ENCODE measurements at regions not wholly inside any gene's neighbourhood (a gene's known extent, or its start where the extent isn't known, plus 50 kb on each side); places are given as distances from the start of the nearest gene placed in this dataset.

- TF ChIP-seq CTCF (IDR thresholded peaks at IDR 0.05) (no peak), EP300 (IDR thresholded peaks at IDR 0.05) (no peak)
Measured at GRCh38 chr15:79170256-79170664, 79.7 kb upstream of the RASGRF1 start.

All from esophagus muscularis mucosa (tissue), 3 donors.